Erythroblast (primary cell): ENCODE measurements at regions not wholly inside any gene's neighbourhood (a gene's known extent, or its start where the extent isn't known, plus 50 kb on each side); places are given as distances from the start of the nearest gene placed in this dataset.

Experiments
- GATA1 ChIP-seq: IDR thresholded peaks from 2 replicates; pipeline ENCODE4 v1.6.1; 2011; ENCODE audit warnings: low read depth, mild to moderate bottlenecking, control low read depth, low read length, moderate library complexity
- POLR2A ChIP-seq: IDR thresholded peaks from 2 replicates; pipeline ENCODE4 v1.6.1; 2011; ENCODE audit warnings: mild to moderate bottlenecking, low read length

GRCh38 chr5:53405396-53405795 is 75.0 kb upstream of the FST start:
- TF ChIP-seq POLR2A (no peak), GATA1 (no peak)
